Upper lobe of left lung (tissue), 6 donors: ENCODE measurements at regions not wholly inside any gene's neighbourhood (a gene's known extent, or its start where the extent isn't known, plus 50 kb on each side); places are given as distances from the start of the nearest gene placed in this dataset.

Experiments used
- ATAC-seq, 2 donors: fragments of 200-7000 bp; cut with Tn5 transposase; one replicate each; pipeline ENCODE4 v1.9.1; 2022; ENCODE audit warnings: mild to moderate bottlenecking in 2 of 2, moderate library complexity in 2 of 2; ENCODE audit not compliant: low FRiP score in 2 of 2
- DNase-seq, 2 donors: peaks; one replicate each; pipeline ENCODE4 v3.0.0-alpha.2; 2019 to 2020
- H3K27ac ChIP-seq, 4 donors: fragments of 200-600 bp; sonication (generic); one replicate each; pipeline ENCODE4 v1.5.1; 2016 to 2019
- H3K27me3 ChIP-seq, 4 donors: fragments of 200-600 bp; sonication (generic); one replicate each; pipeline ENCODE4 v1.5.1; 2017 to 2019
- H3K36me3 ChIP-seq, 4 donors: fragments of 200-600 bp; sonication (generic); one replicate each; pipeline ENCODE4 v1.5.1; 2016 to 2019
- H3K4me1 ChIP-seq, 4 donors: fragments of 200-600 bp; sonication (generic); one replicate each; pipeline ENCODE4 v1.5.1; 2018 to 2019
- H3K4me3 ChIP-seq, 4 donors: fragments of 200-600 bp; sonication (generic); one replicate each; pipeline ENCODE4 v1.5.1; 2017 to 2019; ENCODE audit warnings: mild to moderate bottlenecking in 2 of 4, moderate library complexity in 1 of 4
- H3K9me3 ChIP-seq, 4 donors: fragments of 200-600 bp; sonication (generic); one replicate each; pipeline ENCODE4 v1.5.1; 2018 to 2019
- EP300 ChIP-seq, 4 donors: sonication (generic); formaldehyde crosslinking; IDR thresholded peaks; one replicate each; pipeline ENCODE4 v1.5.1; 2017; ENCODE audit warnings: antibody characterized with exemption in 4 of 4, control low read depth in 2 of 4
- POLR2A ChIP-seq, 4 donors: fragments of 450-650 bp; IDR thresholded peaks; one replicate each; pipeline ENCODE4 v1.5.1; 2016 to 2017; ENCODE audit warnings: antibody characterized with exemption in 4 of 4, mild to moderate bottlenecking in 2 of 4
- POLR2AphosphoS5 ChIP-seq, 2 donors: sonication (generic); formaldehyde crosslinking; IDR thresholded peaks; one replicate each; pipeline ENCODE4 v1.5.1; 2017; ENCODE audit warnings: antibody characterized with exemption in 2 of 2
- WGBS, 2 donors: methylation state at CpG; one replicate each; pipeline ENCODE4 v1.1.5; 2017 to 2018; 5-methylcytosine and 5-hydroxymethylcytosine counted together
- small RNA-seq, 4 donors: library from RNA; depleted of rRNA; stranded (forward); fragments of <200 nt; gene quantifications; one replicate each; pipeline ENCODE3, GENCODE V24; 2016
- TF ChIP-seq, protein P1 (sequence below), 6 experiments: fragments of 450-650 bp in 4 of 6; fragments of 200-600 bp in 2 of 6; sonication (generic) in 2 of 6; IDR thresholded peaks; one replicate each; pipeline ENCODE4 v1.5.1; 2016 to 2019; ENCODE audit warnings: antibody characterized with exemption in 6 of 6
- donor health status: DM: no; HTN: no; CAD: no; lungs with moderate emphysema.
- donor health status: DM: no; HTN: yes; CAD: no; lungs with severe emphysema.

DNA sequence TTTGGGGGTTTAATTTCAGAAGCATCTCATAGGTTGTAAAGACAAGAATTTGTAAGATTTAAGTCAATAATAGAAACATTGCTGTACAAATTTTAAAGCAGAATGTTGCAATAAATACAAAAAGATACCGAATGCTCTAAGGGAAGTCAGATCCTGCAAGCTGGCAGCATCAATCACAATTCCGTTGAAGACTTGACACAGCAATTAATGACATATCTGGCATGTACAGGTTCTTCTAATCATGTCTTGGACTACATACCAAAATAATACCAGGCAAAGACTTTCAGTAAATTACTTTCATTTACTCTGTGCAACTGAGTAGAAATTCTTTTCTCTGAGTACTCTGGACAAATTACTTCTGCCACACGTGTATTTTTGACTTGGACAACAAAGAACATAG lies 54.0 kb upstream of the CDIN1 start:
- no peak for DNase-seq
- no peak overlapping the region for H3K27ac ChIP-seq
- TF ChIP-seq POLR2A (IDR thresholded peaks at IDR 0.05) (no peak), POLR2AphosphoS5 (IDR thresholded peaks at IDR 0.05) (no peak), EP300 (IDR thresholded peaks at IDR 0.05) (no peak)
- TF ChIP-seq, protein P1, sequence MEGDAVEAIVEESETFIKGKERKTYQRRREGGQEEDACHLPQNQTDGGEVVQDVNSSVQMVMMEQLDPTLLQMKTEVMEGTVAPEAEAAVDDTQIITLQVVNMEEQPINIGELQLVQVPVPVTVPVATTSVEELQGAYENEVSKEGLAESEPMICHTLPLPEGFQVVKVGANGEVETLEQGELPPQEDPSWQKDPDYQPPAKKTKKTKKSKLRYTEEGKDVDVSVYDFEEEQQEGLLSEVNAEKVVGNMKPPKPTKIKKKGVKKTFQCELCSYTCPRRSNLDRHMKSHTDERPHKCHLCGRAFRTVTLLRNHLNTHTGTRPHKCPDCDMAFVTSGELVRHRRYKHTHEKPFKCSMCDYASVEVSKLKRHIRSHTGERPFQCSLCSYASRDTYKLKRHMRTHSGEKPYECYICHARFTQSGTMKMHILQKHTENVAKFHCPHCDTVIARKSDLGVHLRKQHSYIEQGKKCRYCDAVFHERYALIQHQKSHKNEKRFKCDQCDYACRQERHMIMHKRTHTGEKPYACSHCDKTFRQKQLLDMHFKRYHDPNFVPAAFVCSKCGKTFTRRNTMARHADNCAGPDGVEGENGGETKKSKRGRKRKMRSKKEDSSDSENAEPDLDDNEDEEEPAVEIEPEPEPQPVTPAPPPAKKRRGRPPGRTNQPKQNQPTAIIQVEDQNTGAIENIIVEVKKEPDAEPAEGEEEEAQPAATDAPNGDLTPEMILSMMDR (IDR thresholded peaks at IDR 0.05): no peak
- 77 to 81% methylated on average over 3 of the region's 3 CpGs for WGBS, 2 donors
- no peaks in the 10 kb centered on the region for H3K27me3 ChIP-seq
- no peak for ATAC-seq
- no peaks in the 10 kb centered on the region for H3K4me1 ChIP-seq
- no peaks in the 10 kb centered on the region for H3K9me3 ChIP-seq
- H3K36me3 ChIP-seq: no peaks in the 10 kb centered on the region
- no peak overlapping the region for H3K4me3 ChIP-seq

DNA sequence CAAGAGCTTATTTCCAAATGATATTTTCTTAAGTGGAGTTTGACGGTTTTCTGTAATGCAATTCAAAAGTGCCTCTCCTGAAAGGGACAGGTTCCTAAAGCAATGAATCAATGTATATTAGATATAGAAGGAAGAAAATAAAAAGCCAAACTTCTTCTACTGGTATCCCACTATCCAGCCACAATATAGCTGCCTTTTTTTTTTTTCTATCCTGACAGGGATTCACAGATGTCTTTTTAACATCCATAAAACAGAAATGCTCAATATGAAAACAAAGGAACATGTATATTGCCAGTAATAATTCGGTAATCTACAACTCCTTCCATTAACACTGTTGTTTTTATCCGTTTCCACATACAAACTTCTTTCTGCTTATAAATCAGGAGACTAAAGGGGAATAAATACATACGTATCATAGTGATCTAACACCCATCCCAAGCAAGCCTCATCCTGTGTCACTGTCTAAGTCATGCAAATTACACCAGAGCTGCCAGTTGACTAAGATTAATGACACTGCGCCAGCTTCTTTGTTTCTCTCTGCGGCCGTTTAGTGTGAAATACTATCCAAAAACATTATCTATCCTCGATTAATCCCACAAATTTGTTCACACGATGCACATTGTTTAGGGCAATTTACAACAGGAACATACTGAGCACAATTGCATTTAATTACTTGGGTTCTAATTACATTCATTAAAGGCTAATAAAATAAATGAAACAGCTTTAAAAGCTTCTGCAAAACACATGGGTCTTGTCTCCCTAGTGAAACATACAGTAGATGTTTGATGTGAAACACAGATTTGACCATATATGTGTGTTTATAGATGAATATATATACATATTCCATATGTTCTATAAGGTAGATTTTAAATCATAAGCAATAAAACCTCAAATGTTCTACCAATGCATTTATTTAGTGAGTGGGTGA lies 51.9 kb upstream of the CDIN1 start:
- no peaks in the 10 kb centered on the region for H3K4me1 ChIP-seq
- 53 to 60% methylated on average over 9 of the region's 9 CpGs for WGBS, 2 donors
- H3K27me3 ChIP-seq: no peaks in the 10 kb centered on the region
- no peak overlapping the region for H3K27ac ChIP-seq
- H3K36me3 ChIP-seq: no peaks in the 10 kb centered on the region
- ATAC-seq (no peak), DNase-seq (no peak)
- H3K4me3 ChIP-seq: no peak overlapping the region
- H3K9me3 ChIP-seq: no peaks in the 10 kb centered on the region
- TF ChIP-seq POLR2AphosphoS5 (IDR thresholded peaks at IDR 0.05): no peak
- TF ChIP-seq POLR2A (IDR thresholded peaks at IDR 0.05): no peak
- TF ChIP-seq EP300 (IDR thresholded peaks at IDR 0.05): no peak
- TF ChIP-seq, protein P1 (IDR thresholded peaks at IDR 0.05): no peak

- H3K27ac ChIP-seq: no peak overlapping the region
- no peak overlapping the region for H3K4me3 ChIP-seq
- no peaks in the 10 kb centered on the region for H3K9me3 ChIP-seq
- 72 to 77% methylated on average over 7 of the region's 7 CpGs for WGBS, 2 donors
- H3K4me1 ChIP-seq: no peaks in the 10 kb centered on the region
- TF ChIP-seq EP300 (IDR thresholded peaks at IDR 0.05) (no peak), POLR2AphosphoS5 (IDR thresholded peaks at IDR 0.05) (no peak), POLR2A (IDR thresholded peaks at IDR 0.05) (no peak)
- TF ChIP-seq, protein P1 (IDR thresholded peaks at IDR 0.05): no peak
- no peaks in the 10 kb centered on the region for H3K27me3 ChIP-seq
- no peaks in the 10 kb centered on the region for H3K36me3 ChIP-seq
- no peak for ATAC-seq
- no peak for DNase-seq
Observed at GRCh38 chr15:36529296-36530011, 50.0 kb upstream of the CDIN1 start.

Small RNAs in the stretch of these regions (small RNA-seq; reads per million reads assigned to genes)
- 0 reads per million in 4 donors for gene AC068867.1
- gene MIR4510: 0 reads per million in 4 donors
